Type B pancreatic cell (in vitro differentiated cells): ENCODE measurements at regions not wholly inside any gene's neighbourhood (a gene's known extent, or its start where the extent isn't known, plus 50 kb on each side); places are given as distances from the start of the nearest gene placed in this dataset.
"Not testable (repeated sequence)": the region's sequence is repeated elsewhere in the genome, so short reads cannot be mapped to it uniquely, and the experiment has no call there.

ENCODE experiments used
- DNase-seq: peaks from one replicate; pipeline ENCODE4 v3.0.0; 2021; ENCODE audit warnings: mixed read lengths; ENCODE audit not compliant: unreplicated experiment; ENCODE audit errors: extremely low spot score
- H3K27ac Mint-ChIP-seq: 2 replicates; pipeline ENCODE4 v1.8.0; 2021; ENCODE audit warnings: mild to moderate bottlenecking, mixed read lengths
- H3K27me3 Mint-ChIP-seq: 2 replicates; pipeline ENCODE4 v1.8.0; 2021; ENCODE audit warnings: mixed read lengths
- H3K36me3 Mint-ChIP-seq: 2 replicates; pipeline ENCODE4 v1.8.0; 2021; ENCODE audit warnings: mixed read lengths
- H3K4me1 Mint-ChIP-seq: one replicate; pipeline ENCODE4 v1.8.0; 2021; ENCODE audit warnings: mixed read lengths; ENCODE audit not compliant: unreplicated experiment
- H3K4me3 Mint-ChIP-seq: 2 replicates; pipeline ENCODE4 v1.8.0; 2021; ENCODE audit warnings: mild to moderate bottlenecking, mixed read lengths
- H3K9me3 Mint-ChIP-seq: 2 replicates; pipeline ENCODE4 v1.8.0; 2021; ENCODE audit warnings: mixed read lengths
- CTCF ChIP-seq: fragments of 200-600 bp; sonication (generic); conservative IDR thresholded peaks from 2 replicates; pipeline ENCODE4 v1.5.0; 2021; ENCODE audit warnings: antibody characterized with exemption, mild to moderate bottlenecking

DNA sequence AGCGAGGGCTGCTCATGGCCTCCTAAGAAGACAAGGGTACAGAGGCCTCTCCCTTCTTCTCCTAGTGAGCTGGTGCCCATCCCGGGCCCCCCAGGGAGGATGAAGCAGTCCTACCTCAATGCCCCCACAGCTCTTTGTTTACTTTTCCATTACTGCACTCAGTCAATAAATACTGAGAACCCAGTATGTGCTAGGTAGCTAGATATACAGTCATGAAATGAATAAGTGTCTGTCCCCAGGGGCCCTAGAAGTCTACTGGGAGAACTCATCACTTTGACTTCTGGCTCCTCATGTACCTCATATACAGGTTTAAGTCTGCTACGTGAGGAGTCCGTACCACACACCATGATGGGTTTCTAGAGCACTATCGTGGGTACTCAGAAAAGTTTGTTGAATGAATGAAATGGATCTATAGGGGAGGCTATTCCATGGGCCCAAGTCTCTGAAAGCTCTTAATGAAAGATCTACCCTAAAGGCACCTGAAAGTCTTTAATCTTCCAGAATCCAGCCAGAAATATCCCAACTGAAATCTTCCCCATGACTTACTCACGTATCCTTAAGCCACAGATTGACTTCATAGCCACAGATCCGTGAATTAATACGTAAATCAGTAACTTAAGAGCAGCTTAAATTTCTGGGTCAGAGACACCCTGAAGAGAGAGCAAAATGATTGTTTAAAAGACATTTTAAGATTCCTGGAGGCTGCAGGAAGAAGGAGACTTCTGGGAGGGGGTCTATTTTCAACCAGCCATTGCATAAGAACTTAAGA is 51.6 kb upstream of the POMP start:
- H3K27me3 Mint-ChIP-seq = peaks cover 6% of the 10 kb centered on the region
- TF ChIP-seq CTCF = no peak
- no peaks in the 10 kb centered on the region for H3K9me3 Mint-ChIP-seq
- H3K4me1 Mint-ChIP-seq = no peaks in the 10 kb centered on the region
- H3K4me3 Mint-ChIP-seq = no peak overlapping the region
- no peaks in the 10 kb centered on the region for H3K36me3 Mint-ChIP-seq
- H3K27ac Mint-ChIP-seq = no peak overlapping the region
- DNase-seq = no peak

DNA sequence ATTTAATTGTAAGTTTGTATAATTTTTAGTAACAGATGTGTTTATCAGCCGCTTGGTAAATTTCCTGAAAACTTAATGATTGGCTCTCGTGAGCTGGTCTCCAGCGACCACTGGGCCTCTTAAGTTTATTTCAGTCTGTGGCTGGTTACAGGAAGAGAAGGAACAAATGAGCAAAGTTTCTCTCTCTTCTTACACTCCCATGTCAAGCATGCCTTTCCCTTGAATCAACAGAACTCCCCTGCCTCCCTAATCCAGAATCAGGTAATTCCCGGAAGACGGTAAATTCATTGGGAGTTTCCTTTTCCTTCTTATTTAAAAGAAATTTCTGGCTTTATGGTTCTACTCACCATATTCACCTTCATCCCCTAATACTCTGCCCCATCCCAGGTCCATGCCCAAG is 52.5 kb upstream of the POMP start:
- no peak for TF ChIP-seq CTCF

DNA sequence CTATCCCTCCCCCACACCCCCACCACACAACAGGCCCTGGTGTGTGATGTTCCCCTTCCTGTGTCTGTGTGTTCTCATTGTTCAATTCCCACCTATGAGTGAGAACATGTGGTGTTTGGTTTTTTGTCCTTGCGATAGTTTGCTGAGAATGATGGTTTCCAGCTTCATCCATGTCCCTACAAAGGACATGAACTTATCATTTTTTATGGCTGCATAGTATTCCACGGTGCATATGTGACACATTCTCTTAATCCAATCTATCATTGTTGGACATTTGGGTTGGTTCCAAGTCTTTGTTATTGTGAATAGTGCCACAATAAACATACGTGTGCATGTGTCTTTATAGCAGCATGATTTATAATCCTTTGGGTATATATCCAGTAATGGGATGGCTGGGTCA is 53.8 kb upstream of the POMP start:
- H3K4me3 Mint-ChIP-seq, H3K27me3 Mint-ChIP-seq, H3K36me3 Mint-ChIP-seq, H3K9me3 Mint-ChIP-seq, H3K27ac Mint-ChIP-seq, DNase-seq, H3K4me1 Mint-ChIP-seq: not testable (repeated sequence)

More for the DNA sequence above, 52.5 kb upstream of the POMP start:
- DNase-seq = no peak
- no peaks in the 10 kb centered on the region for H3K9me3 Mint-ChIP-seq
- H3K36me3 Mint-ChIP-seq = no peaks in the 10 kb centered on the region
- peaks cover 6% of the 10 kb centered on the region for H3K27me3 Mint-ChIP-seq
- no peak overlapping the region for H3K27ac Mint-ChIP-seq
- H3K4me1 Mint-ChIP-seq = no peaks in the 10 kb centered on the region
- H3K4me3 Mint-ChIP-seq = no peak overlapping the region

DNA sequence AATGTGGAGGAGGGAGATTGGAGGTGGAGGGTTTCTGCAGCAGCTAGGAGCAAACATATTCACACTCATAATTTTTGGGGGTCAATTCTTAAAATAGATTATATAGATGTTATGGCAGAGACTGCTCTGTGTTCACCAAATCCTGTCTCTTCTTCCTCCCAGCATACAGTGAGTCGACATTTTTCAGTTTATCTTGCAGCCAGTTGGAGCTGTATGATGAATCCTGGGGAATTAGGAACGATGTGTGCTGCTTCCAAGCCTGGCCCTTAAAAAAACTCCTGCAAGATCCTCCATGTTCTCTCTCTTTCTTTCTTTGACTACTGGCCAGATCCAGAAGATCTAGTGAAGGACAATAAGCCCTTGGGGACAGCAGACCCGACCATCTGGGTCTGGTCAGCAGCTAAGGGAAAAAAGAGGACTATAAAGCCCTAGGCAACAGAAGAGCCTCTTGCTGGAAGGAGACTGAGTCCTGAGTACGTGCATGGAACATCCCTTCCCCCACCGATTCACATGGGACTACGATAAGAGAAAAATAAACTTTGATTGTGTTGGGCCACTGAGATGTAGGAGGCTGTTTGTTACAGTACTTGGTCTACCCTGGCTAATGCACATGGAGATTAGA is 55.8 kb upstream of the POMP start:
- no peak overlapping the region for H3K27ac Mint-ChIP-seq
- no peaks in the 10 kb centered on the region for H3K36me3 Mint-ChIP-seq
- TF ChIP-seq CTCF = no peak
- no peak for DNase-seq
- H3K27me3 Mint-ChIP-seq = peaks cover 6% of the 10 kb centered on the region
- no peaks in the 10 kb centered on the region for H3K9me3 Mint-ChIP-seq
- no peak overlapping the region for H3K4me3 Mint-ChIP-seq
- H3K4me1 Mint-ChIP-seq = no peaks in the 10 kb centered on the region

DNA sequence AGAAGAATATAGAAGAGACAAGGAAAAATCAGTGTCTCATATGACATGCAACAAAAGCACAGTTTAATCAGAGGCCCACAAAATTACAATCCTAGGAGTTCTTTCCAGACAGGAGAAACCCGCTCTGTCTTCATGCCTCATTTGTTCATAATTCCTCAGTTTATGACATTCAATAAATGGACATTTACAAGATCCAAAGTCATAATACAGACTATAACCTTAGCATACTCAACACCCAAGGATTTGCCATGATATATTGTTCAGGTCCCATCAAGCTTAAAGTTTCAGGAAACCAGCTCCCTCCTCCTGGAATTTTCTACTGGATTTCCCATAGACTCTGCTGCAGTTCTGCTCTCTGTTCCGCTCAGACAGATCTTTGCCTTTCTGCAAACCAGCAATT is 56.4 kb upstream of the POMP start:
- Mint-ChIP-seq H3K4me3 (no peak overlapping the region), H3K36me3 (no peaks in the 10 kb centered on the region), H3K9me3 (no peaks in the 10 kb centered on the region), H3K27ac (no peak overlapping the region), H3K4me1 (no peaks in the 10 kb centered on the region), H3K27me3 (peaks cover 6% of the 10 kb centered on the region)
- no peak for DNase-seq
- no peak for TF ChIP-seq CTCF

DNA sequence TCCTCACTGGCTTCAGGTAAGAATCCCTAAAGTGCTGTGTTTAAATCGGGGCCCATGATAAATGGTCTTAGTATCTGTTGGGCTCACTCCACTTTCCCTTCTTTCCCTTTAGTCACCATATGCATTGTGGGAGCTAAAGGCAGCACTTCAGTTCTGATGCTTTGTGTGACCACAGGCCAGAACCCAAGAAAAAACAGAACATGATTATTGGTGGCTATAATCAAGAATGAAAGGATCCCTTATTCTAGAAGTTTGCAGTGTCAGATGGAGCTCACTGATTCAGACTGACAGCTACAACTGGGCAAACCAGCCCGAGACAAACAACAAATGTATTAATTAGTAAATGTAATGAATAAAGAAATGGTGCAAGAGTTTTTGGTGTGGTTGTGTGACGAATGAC is 57.3 kb upstream of the POMP start:
- Mint-ChIP-seq H3K4me3 (no peak overlapping the region), H3K27me3 (peaks cover 6% of the 10 kb centered on the region), H3K4me1 (no peaks in the 10 kb centered on the region), H3K9me3 (no peaks in the 10 kb centered on the region), H3K27ac (no peak overlapping the region), H3K36me3 (no peaks in the 10 kb centered on the region)
- no peak for DNase-seq
- TF ChIP-seq CTCF = no peak
